ENCODE measurements at regions not wholly inside any gene's neighbourhood (a gene's known extent, or its start where the extent isn't known, plus 50 kb on each side); places are given as distances from the start of the nearest gene placed in this dataset.

GRCh38 chr2:107747964-107748583, 78.6 kb upstream of the RGPD4 start:
- POLR2A ChIA-PET = interaction anchor here (0.7 to 1.1 kb wide), 2 partner anchors 13 to 159 kb away, joined by 3 to 4 read pairs; no protein-coding TSS in a partner anchor
- TF ChIP-seq HDAC8 (tag; IDR thresholded peaks at IDR 0.05) = no peak
- TF ChIP-seq POLR2H (tag; IDR thresholded peaks at IDR 0.05; ENCODE audit: low read depth) = peak; percentile 44; the same call in 1 of the 2 replicates
- no peak for TF ChIP-seq SNRNP70 (optimal IDR thresholded peaks at IDR 0.05; ENCODE audit: low read depth, low read length)
- no peak for TF ChIP-seq ZNF3 (CRISPR knock-in tag; IDR thresholded peaks at IDR 0.05)
- peak; percentile 79 for TF ChIP-seq SUPT5H (IDR thresholded peaks at IDR 0.05)
- TF ChIP-seq ZC3H8 (IDR thresholded peaks at IDR 0.05) = no peak
- 0 out of 2 replicates have a peak, but pooled peaks have one; percentile 35 for TF ChIP-seq SMARCA4 (IDR thresholded peaks at IDR 0.05)
- no peak for TF ChIP-seq ZNF785 (CRISPR knock-in tag; IDR thresholded peaks at IDR 0.05)
- no peak for TF ChIP-seq NUFIP1 (IDR thresholded peaks at IDR 0.05; ENCODE audit: partially characterized antibody)
- no peak for TF ChIP-seq ATF7 (IDR thresholded peaks at IDR 0.05)
- no peak for TF ChIP-seq KLF1 (tag; IDR thresholded peaks at IDR 0.05)
- no peak for TF ChIP-seq ZBTB8A (IDR thresholded peaks at IDR 0.05; ENCODE audit: partially characterized antibody)
- TF ChIP-seq NONO (IDR thresholded peaks at IDR 0.05; ENCODE audit: low read depth in 2 of 2, low read length in 1 of 2) = no peak
- TF ChIP-seq CTCFL (IDR thresholded peaks at IDR 0.05; ENCODE audit: borderline replicate concordance, insufficient read depth, low read depth, low read length, poor library complexity, severe bottlenecking) = no peak
- no peak for TF ChIP-seq ZNF740 (CRISPR knock-in tag; IDR thresholded peaks at IDR 0.05)
- TF ChIP-seq ZNF740 (tag; IDR thresholded peaks at IDR 0.05) = no peak
- TF ChIP-seq ZNF121 (CRISPR knock-in tag; conservative IDR thresholded peaks at IDR 0.05) = peak; percentile 66
- TF ChIP-seq NFRKB (IDR thresholded peaks at IDR 0.05; ENCODE audit: low read depth) = peak; percentile 54
- no peak for TF ChIP-seq ZBED1 (IDR thresholded peaks at IDR 0.05)
- 0 out of 2 replicates have a peak, but pooled peaks have one; percentile 31 for TF ChIP-seq JUN (IDR thresholded peaks at IDR 0.05; ENCODE audit: borderline replicate concordance, low read depth, low read length)
- TF ChIP-seq JUN (CRISPR knock-in tag; IDR thresholded peaks at IDR 0.05; ENCODE audit: borderline replicate concordance) = no peak
- TF ChIP-seq FOXK2 (conservative IDR thresholded peaks at IDR 0.05 in 1 of 2, IDR thresholded peaks at IDR 0.05 in 1 of 2; ENCODE audit: low read depth in 2 of 2) = peak in 1 of 2 experiments; percentile 43; a peak in 1 of 4 replicates
- peak; percentile 38 for TF ChIP-seq CXXC5 (CRISPR knock-in tag; IDR thresholded peaks at IDR 0.05)

More at GRCh38 chr2:107747964-107748583, 78.6 kb upstream of the RGPD4 start:
- WGBS (ENCODE audit: insufficient coverage, low coverage, missing lambda C conversion rate) = 0% methylated on average over 15 of the region's 15 CpGs
- in situ Hi-C loops (cut with MboI) = no loop called here
- FAIRE-seq (no peak), ATAC-seq (peak; percentile 71), DNase-seq (ENCODE audit: extremely low read depth in 1 of 4, low spot score in 3 of 4) (peak in 1 of 4 experiments; percentile 76)
- Histone ChIP-seq H3K9me1 (ENCODE audit: control insufficient read depth, insufficient read depth, low read length) (no peaks in the 10 kb centered on the region), H2AFZ (ENCODE audit: low read depth, low read length) (peak overlapping the region; percentile 93), H3K4me3 (peak overlapping the region; percentile 55), H3K4me2 (ENCODE audit: insufficient read depth, low read length) (peak overlapping the region; percentile 96), H3K9me3 (replicated peaks; ENCODE audit: control insufficient read depth, insufficient read depth, low read depth, low read length) (no peaks in the 10 kb centered on the region), H3K79me2 (ENCODE audit: control insufficient read depth, insufficient read depth, low read length) (peaks cover 39% of the 10 kb centered on the region), H3K4me1 (replicated peaks in 1 of 2; ENCODE audit: control insufficient read depth in 2 of 2, insufficient read depth in 2 of 2, low read length in 2 of 2) (peaks cover 0 to 6% of the 10 kb centered on the region in 2 experiments; a peak in 1 of 5 replicates), H4K20me1 (replicated peaks; ENCODE audit: control insufficient read depth, insufficient read depth, low read length) (peaks cover 15% of the 10 kb centered on the region), H3K27ac (ENCODE audit: extremely low read depth, low read depth, low read length) (peak overlapping the region; percentile 91), H3K36me3 (ENCODE audit: control insufficient read depth, insufficient read depth, low read length) (peaks cover 9% of the 10 kb centered on the region; the same call in 2 of the 3 replicates), H3K9ac (ENCODE audit: insufficient read depth in 1 of 2, low read depth in 2 of 2, low read length in 2 of 2) (peak overlapping the region; percentile 83 to 92), H3K27me3 (ENCODE audit: control insufficient read depth in 2 of 2, insufficient read depth in 2 of 2, low read length in 2 of 2) (no peaks in the 10 kb centered on the region)
- intact Hi-C loops (cut with micrococcal nuclease) = loop anchor here (2.0 to 10.0 kb wide), 2 partner anchors 17 to 867 kb away; no protein-coding TSS in a partner anchor
- CTCF ChIA-PET (ENCODE audit: low intra/inter-chr PET ratio) = no interaction called here
- BruUV-seq (replicated peaks) = no TSS peak

All from K562 (cell line).